Embryonic facial prominence (tissue), 1 donor: ENCODE measurements at regions not wholly inside any gene's neighbourhood (a gene's known extent, or its start where the extent isn't known, plus 50 kb on each side); places are given as distances from the start of the nearest gene placed in this dataset.
"Not testable (repeated sequence)": the region's sequence is repeated elsewhere in the genome, so short reads cannot be mapped to it uniquely, and the experiment has no call there.

Source experiments
- DNase-seq: peaks from one replicate; pipeline ENCODE4 v3.0.0-alpha.2; 2016; ENCODE audit errors: extremely low spot score

DNA sequence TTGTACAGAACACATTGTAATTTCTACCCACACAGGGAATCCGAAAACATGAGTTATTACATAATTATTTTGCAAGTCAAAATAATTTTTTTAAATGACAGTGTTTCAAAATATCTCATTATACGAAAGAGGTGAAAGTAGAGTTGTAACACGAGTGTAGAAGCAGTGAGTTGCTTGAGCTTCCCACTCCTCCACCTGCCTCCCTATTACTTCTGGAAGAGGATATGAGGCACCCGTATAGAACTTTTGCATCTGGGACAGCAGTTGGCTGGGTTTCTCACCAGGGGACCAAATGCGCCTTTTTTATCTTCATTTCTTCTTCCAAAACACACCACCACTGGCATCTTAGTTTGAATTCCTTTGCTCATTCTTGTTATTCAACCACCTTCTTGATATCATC lies 779.0 kb upstream of the COX7C start:
- DNase-seq: no peak

DNA sequence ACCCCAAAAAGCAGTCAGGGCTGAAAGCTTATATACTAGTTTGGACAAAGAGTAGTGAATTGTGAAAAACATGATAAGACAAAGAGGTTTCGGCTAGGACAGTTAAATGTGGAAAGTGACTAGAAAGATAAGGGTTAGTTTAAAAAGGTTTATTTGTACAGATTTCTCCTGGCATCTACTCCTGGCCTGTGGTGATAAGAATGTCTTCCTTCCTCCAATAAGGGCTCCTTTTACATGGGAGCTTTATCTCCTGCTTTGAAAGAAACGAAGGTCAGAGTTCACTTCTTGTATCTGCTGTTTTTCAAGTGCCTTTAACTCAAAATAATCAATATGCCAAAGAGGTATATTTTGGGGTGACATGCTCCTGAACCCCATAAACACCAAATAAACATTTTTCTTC lies 776.1 kb upstream of the COX7C start:
- DNase-seq: no peak

DNA sequence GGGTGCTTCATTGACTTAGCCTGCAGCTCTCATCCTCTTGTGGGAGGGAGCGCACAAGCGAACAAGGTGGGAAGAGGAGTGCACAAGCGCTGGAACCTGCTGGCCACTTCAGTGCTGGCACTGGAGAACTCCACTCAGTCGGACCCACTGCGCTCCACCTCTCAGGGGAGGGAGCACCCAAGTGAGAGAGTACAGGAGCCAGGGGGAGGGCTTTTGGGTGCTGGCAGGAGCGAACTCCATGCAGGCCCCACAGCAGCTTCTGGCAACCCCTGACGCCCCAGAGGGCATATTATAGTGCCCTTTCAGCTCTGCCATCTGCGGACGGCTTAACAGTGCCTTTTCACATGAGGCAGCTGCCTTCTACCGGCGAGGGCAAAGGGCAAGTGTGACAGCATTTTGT lies 774.2 kb upstream of the COX7C start:
- no peak for DNase-seq

DNA sequence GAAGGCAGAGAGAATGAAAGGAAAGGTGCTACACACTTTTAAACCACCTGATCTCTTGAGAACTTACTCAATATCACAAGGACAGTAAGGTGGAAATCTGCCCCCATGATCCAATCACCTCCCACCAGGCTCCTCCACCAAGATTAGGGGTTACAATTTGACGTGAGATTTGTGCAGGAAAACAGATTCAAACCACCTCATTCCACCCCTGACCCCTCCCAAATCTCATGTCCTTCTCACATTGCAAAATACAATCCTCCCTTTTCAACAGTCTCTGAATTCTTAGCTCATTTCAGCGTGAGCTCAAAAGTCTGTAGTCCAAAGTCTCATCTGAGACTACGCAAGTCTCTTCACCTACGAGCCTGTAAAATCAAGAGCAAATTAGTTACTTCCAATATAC lies 768.3 kb upstream of the COX7C start:
- no peak for DNase-seq

GRCh38 chr5:85865296-85865695 lies 752.4 kb upstream of the COX7C start:
- DNase-seq: no peak

DNA sequence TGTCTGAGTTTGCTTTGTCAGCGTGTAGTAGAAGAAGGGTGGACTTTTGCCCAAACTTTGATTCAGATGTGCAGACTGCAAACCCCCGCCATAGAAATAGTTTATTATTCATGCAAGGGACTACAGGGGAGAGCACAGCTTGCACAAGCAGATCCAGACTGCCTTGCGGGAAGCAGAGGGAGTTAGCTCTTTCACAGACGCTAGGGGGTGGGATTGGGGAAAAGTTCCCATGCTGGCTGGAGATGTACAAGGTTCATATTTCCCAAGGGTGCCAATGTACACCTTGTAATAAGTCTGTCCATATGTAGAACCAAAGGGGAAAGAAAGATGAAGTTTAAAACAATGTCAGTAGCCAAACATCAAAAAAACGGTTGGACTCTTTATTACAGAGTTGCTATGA lies 749.7 kb upstream of the COX7C start:
- DNase-seq: no peak

DNA sequence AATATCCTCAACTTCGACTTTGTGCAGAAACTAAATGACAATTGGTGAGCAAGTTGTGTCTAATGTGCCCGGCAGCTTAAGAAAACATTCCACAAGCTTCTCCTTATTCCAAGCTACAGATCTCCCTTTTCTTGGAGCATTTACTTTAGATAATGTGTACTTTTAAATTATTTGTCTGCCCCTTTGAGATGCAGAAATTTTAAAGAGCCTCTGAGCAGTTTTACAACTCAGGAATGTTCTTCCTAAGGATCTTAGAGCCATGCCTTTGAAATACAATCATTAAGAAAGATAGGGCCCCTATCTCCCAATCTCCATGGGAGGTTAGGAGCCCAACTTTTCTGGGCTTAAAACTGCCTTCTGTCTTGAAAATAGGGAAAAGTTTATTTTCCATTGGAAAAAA lies 723.7 kb upstream of the COX7C start:
- DNase-seq: no peak

- DNase-seq: no peak
These were observed 721.2 kb upstream of the COX7C start for GRCh38 chr5:85896514-85896913.

- no peak for DNase-seq
These were observed 711.3 kb upstream of the COX7C start for GRCh38 chr5:85906460-85906859.

- DNase-seq: no peak
These were observed 707.4 kb upstream of the COX7C start for GRCh38 chr5:85910335-85910734.

DNA sequence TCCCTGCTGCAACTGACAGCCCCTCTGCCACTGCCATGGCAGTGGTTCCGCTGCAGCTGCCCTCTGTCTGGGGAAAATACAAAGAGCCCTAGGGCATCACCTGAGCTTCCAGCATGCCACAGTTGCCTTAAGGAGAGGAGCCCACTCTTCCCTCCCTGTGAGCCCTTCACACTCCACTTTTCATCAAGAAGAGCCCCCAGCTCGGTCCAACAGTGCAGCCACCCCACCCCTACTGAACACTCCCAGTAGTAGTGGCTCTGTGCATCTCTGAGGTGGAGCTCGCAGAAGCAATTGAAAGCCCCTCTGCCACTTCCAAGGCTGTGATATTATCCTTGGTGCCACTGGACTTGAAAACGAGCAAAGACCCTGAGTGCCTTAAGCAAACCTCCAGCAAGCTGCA lies 696.8 kb upstream of the COX7C start:
- DNase-seq: no peak

- DNase-seq: no peak
These were observed 696.2 kb upstream of the COX7C start for GRCh38 chr5:85921590-85921989.

DNA sequence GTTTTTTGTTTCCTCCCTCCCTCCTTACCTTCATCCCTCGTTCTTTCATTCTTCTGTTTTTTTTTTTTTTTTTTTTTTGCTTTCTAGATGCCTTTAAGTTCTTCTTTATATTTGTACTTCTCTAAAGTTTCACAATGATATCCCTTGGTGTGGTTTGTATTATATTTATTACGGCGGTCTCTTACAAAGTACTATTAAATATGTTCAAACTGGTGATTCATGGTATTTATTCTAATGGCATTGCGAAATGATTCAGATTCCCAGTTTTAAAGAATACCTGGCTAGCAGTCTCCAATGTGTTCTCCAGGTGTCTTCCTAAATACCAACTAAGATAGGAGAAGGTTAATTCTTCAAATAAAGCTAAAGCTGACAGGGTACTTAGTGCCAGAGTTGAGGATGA lies 690.1 kb upstream of the COX7C start:
- no peak for DNase-seq

GRCh38 chr5:85929713-85930112 lies 688.0 kb upstream of the COX7C start:
- no peak for DNase-seq

DNA sequence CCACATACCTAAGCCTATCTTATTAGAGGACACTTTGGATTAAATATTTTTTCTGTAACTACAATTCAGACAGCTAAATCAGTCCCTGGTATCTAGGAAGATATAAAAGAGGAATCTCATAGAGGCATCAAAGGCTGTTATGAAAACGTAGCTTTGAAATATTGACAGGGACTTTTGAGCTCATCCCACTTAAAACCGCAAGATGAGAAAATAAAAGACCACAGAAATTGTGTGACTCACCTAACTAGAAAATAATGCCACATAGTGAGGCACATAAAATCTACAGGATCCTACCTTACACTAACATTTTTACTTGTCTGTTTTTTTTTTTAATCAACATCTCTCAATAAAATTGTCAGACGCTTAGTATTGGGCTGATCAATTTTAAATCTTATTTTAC lies 686.5 kb upstream of the COX7C start:
- no peak for DNase-seq

DNA sequence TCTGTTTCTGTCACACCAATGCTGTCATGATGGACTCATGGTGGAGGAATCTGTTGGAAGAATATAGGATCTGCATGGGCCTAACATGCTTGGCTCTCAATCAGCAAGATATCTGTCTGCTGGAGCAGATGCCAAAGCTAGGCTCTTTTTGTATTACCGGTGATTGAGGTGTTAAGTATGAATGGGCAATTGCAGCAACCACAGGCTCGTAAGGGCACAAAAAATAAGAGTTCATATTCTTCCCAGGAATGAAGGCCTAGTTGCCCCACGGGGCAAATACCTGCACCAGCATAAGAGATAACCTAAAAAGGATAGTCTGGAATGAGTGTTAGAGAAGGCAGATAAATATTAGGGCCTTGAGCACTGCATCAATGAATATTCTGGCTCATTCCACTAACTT lies 679.5 kb upstream of the COX7C start:
- DNase-seq: no peak

DNA sequence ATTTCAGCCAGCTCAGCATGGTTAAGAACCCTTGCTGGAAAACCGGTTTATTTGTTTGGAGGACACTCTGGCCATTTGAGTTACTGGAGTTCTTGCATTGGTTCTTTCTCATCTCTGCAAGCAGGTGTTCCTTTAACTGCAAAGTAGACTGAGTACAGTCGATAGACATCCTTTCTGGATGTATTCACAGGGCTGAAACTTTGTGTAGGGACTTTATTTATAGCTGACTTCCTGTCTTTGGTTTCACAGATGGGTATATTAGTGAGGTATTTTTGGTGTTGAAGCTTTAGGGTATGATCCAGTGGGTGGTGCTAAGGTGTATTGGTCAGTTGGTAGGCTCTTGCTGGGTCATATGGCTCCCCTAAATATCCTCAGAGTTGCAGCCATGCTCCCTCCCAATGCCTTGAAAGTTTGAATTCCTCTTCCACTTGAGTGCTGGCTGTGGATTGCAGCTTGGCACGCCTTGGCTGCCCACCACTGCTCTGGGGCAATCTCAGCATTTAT lies 666.0 kb upstream of the COX7C start:
- no peak for DNase-seq

DNA sequence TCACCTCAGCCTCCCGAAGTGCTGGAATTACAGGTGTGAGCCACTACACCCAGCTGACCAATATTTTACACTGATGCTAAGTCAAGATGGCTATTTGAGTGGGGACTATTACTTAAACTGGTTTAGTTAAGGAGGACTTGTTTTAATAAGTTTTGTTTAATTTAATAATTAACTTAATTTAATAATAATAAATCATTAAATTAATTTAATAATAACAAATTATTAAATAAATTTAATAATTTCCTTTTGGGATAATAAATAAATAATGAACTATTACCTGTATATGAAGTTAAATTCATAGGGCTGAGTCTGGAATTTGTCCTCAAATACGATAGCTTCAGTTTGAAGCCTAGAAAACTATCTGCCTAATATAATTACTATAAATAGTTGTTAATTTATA lies 665.1 kb upstream of the COX7C start:
- no peak for DNase-seq

- DNase-seq: no peak
These were observed 650.1 kb upstream of the COX7C start for GRCh38 chr5:85967681-85968080.

DNA sequence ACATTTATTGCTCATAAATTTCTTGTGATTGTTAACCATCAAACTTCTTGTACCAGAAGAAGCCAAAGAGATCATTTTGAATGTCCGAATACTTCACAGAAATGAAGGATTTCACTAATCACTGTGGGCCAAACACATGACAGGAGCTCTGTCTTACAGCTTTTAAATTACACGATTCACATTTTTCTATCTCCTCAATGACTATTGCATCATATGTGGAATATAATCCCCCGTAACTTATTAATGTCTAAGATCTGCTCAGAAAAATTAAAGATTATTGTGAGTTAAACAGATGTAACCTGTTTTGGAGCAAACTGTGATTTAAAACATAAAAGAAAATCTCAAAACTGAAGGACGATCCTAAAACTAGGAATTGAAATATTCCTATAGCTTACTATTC lies 645.2 kb upstream of the COX7C start:
- no peak for DNase-seq

GRCh38 chr5:85985167-85985566 lies 632.6 kb upstream of the COX7C start:
- DNase-seq: no peak

GRCh38 chr5:85990998-85991397 lies 626.7 kb upstream of the COX7C start:
- DNase-seq: no peak

DNA sequence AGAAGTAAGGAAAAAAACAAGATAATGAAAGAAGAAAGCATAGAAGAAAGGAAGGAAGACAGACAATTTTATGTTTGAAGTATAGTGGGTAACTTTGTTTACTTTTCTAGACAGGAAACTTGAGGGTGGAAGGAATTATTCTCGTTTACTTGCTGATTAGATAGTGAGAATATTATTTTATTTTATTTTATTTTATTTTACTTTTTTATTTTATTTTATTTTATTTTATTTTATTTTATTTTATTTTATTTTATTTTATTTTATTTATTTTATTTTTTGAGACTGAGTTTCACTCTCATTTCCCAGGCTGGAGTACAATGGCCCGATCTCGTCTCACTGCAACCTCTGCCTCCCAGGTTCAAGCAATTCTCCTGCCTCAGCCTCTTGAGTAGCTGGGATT lies 623.1 kb upstream of the COX7C start:
- not testable (repeated sequence) for DNase-seq

GRCh38 chr5:85998656-85999055 lies 619.1 kb upstream of the COX7C start:
- no peak for DNase-seq

DNA sequence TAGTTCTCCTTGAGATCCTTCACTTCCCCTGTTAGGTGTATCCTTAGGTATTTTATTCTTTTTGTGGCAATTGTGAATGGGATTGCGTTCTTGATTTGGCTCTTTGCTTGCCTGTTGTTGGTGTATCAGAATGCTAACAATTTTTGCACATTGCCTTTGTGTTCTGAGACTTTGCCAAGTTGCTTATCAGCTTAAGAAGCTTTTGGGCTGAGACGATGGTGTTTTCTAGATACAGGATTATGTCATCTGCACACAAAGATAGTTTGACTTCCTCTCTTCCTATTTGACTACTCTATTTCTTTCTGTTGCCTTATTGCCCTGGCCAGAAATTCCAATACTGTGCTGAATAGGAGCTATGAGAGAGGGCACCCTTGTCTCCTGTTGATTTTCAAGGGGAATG lies 609.4 kb upstream of the COX7C start:
- no peak for DNase-seq
